ENCODE measurements at regions not wholly inside any gene's neighbourhood (a gene's known extent, or its start where the extent isn't known, plus 50 kb on each side); places are given as distances from the start of the nearest gene placed in this dataset.
"Not testable (repeated sequence)": the region's sequence is repeated elsewhere in the genome, so short reads cannot be mapped to it uniquely, and the experiment has no call there.

DNA sequence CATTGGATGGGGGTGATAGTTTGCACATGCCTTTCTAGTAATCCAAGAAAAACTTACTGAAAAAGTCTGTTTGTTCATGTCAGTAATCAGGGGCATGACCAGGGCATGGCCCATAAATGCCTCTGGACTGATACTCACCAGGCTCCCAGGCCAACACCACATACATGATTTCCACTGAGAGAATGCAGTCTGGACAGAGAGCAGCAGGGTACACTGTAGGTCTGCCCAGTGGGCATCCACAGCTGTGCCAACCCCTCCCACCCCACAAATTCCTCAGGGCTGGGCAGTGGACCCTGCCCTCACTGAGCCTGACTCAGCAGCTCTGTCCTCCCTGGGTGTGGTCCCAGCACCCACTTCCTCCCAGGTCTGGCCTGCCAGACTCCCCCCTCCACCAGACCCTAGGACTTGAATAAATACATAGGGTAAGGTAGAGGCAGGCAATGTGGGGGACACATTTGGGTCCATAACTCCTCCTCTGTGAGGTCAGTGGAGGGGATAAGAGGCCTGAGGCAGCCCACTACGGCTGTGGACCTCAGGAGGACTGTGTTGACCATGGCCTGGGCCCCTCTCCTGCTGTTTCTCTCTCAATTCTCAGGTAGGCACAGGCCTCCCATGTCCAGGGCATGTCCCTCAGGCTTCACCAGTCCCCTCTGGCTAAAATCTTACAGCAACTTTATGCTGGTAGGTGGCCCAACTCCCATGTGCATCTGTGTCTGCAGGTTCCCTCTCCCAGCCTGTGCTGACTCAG is 92.2 kb upstream of the TOP3B start:
- no peak for DNase-seq

GRCh38 chr22:22073769-22074561 is 91.4 kb upstream of the TOP3B start:
- no peak for DNase-seq

- DNase-seq: no peak
Observed at GRCh38 chr22:22072169-22072836, 89.7 kb upstream of the TOP3B start.

GRCh38 chr22:22071455-22071854 is 88.9 kb upstream of the TOP3B start:
- no peak for DNase-seq

- no peak for DNase-seq
Observed at GRCh38 chr22:22070371-22070824, 87.8 kb upstream of the TOP3B start.

DNA sequence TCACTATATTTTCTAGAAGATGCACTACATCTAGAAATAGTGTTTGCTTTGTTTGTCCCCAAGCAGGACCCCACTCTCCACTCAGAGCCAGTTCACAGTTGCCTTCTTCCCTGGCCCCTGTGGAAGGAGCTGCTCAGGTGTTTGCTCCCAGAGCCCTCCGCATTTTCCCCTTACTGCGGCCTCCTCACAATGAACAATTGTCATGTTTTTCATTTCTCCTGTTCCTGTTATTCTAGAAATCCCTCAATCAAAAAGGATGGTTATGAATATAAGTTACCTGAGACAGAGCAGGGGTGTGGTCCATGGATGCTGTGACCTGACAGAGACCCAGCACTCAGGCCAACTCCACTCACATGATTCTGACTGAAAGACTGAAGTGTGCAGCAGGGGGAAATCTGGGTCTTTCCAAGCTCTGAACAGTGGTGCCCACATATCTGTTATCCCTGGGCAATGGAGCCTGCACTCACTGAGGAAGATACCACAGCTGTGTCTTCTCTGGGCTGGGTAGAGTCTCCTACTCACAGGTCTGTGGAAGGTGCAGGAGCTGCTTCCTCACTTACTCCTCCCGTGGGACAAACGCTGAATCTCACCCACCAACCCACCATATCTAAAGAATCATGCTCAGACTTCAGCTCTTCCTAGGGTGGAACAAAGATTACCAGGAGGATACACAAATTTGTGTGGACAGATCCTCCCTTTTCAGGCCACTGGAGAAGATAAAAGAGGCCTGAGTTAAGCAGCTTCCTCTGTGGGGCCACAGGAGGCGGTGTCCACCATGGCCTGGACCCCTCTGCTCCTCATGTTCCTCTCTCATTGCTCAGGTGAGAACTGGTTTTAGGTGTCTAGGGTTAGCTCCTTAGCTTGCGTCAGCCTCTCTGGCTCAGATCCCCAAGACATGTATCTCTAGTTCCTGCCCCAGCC is 87.1 kb upstream of the TOP3B start:
- no peak for DNase-seq

GRCh38 chr22:22068657-22069056 is 86.1 kb upstream of the TOP3B start:
- DNase-seq: no peak

- DNase-seq: no peak
Observed at GRCh38 chr22:22068025-22068424, 85.4 kb upstream of the TOP3B start.

DNA sequence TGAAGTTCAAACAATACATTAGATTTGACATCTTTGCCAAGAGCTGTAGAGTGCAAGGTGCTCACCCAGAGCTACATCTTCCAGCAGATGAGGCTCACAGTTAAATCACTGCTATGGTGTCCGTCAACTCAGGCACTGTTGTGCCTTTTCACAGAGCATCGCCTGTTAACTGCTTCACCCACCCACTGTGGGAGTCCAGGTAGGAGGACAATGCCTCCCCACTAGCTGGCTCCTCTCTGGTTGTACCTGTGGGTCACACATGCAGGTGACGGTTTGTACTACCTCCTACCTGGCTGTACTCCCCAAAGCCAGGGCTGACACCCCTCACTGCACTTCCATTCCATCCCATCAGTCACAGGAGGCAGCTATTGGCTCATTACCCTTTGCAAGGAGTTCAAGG is 84.6 kb upstream of the TOP3B start:
- no peak for DNase-seq

DNA sequence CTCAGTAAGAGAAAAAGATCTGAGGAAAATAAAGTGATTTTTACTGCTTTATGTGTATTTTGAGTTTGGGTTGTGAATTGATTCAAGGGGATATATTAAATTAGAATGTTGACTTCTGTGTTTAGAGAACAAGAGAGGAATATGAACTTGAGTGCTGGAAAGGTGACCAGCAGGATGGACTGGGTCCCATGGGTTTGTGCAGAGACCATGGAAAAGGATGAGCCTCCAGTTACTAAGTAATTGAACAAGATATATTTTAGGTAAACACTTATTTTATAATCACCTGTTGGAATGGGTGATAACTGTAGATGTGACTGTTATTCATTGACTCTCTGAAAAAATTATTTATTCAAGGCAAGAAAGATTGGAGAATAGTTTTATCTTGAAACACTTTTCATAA is 82.0 kb upstream of the TOP3B start:
- DNase-seq: no peak

DNA sequence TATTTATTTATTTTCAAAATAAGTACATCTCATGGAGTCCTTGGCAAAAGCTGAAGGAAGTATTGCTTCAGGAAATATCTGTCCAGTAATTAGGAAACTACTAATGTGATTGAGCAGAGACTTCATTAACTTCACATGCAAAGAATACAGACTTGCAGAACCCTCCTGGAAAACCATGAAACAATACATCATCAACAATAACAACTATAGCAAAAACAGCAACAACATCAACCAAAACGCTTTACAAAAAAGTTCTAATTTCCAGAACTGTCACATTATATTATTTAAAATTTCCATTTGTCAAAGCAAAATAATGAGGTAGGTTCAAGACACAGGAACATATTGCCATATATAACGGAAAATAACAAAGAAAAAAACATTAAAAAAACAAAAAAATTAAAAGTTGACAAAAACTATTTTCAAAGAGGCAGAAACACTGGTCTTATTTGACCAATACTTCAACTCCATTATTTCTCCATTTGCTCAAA is 79.8 kb upstream of the TOP3B start:
- DNase-seq: no peak

DNA sequence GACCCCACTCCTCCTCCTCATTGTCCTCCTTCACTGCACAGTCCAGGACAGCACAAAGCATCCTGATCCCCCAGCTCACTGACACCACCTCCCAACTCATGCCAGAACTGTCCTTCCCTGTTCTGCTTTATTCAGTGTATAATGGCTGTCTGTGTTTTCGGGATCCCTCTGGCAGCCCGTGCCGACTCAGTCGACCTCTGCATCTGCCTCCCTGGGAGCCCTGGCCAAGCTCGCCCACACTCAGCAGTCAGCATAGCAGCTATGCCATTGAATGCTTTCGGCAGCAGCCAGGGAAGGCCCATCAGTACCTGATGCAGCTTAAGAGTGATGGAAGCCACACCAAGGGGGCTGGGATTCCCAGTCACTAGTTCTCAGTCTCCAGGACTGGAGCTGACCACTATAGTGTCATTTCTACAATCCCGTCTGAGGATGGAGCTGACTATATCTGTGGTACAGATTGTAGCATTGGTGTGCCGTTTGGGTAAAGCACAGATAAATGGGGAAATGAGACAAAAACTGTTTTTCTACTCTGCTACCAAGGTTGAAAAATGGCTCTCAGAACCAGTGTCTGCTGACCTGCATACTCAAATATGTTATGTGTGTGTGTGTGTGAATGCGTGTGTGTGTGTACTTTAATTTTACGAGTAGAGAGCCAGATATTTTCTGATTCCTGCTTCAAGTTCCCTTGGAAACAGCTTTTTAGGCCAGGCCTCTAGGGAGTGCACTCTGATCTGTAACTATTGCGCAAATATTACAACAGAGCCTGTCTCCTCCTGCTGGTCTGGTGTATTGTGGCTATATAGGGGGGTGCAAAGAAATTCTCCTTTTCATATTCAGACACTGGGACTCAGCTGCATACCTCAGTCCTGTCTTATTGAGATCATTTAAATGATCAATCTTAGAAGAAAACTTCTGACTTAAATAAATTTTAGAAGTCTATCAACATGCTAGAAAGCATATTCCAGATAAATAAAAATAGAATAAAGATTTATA is 78.8 kb upstream of the TOP3B start:
- no peak for DNase-seq

DNA sequence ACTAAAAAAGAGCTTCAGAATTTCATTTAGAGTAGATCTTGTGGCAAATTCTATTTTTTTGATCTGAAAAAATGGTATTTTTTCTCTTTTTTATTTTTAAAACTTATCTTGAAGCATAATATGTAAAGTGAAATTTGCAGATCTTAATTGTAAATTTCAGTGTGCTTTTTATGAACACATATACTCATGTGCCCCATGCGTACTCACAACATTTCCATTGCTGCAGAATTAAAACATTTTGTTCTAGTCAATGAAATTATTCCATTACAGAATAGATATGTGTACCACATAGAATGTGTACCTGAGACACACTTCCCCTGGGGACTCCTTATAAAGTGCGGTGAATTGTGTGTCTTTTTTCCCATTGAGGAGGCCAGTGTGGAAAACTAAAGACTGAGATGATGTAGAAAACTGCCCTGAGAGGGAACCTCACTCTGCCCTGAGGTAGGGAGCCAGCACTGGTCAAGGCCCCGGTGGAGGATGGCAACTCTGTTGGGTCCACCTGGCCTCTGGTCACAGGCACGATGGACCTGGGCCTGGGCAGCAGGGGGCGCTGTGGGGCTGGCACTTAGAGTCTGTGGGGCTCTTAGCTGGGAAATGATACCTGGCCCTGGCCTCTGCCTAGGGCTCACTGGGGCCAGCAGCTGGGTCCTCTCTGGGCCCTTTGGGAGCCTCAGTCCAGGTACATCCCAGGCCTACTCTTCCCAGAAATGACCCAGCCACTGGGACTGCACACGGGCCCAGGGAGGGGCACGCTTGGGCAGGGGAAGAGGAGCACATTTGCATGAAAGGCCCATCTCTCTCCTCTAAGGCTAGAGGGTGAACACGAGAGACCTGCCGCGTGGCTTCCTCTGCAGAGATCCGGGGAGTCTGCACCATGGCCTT is 77.9 kb upstream of the TOP3B start:
- DNase-seq: peak; percentile 80

DNA sequence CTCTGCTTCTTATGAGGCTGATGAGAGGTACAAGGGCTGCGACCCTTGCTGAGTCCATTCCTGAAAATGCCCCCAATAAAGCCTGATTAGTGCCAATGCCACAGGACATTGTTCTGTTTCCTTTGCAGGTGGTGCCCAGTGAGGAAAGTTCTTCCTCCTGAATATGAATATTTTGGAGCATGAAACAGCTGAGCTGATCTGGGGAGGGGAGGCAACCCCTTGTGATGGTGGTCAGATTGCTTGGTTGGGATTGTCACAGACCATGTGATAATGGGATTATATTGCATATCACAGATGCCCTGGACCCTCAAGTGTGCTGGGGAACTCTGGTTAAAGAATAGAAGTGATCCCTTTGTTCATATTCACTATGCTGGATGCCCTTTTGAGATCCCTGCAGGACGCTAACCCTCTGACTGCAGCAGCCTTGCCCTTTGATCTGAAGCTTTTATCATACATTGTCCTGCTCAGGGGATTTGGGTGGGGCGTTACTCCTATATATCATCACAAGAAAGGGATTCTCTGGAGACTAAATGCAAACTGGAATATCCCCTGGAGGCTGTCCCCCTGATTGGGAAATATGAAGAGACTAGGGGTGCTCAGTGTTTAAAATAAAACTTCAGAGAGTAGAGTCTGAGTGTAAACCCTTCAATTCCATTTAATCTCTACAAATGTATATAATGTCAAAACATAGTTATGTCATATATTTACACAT is 76.9 kb upstream of the TOP3B start:
- no peak for DNase-seq

GRCh38 chr22:22058633-22059290 is 76.2 kb upstream of the TOP3B start:
- no peak for DNase-seq

GRCh38 chr22:22057617-22058378 is 75.2 kb upstream of the TOP3B start:
- no peak for DNase-seq

DNA sequence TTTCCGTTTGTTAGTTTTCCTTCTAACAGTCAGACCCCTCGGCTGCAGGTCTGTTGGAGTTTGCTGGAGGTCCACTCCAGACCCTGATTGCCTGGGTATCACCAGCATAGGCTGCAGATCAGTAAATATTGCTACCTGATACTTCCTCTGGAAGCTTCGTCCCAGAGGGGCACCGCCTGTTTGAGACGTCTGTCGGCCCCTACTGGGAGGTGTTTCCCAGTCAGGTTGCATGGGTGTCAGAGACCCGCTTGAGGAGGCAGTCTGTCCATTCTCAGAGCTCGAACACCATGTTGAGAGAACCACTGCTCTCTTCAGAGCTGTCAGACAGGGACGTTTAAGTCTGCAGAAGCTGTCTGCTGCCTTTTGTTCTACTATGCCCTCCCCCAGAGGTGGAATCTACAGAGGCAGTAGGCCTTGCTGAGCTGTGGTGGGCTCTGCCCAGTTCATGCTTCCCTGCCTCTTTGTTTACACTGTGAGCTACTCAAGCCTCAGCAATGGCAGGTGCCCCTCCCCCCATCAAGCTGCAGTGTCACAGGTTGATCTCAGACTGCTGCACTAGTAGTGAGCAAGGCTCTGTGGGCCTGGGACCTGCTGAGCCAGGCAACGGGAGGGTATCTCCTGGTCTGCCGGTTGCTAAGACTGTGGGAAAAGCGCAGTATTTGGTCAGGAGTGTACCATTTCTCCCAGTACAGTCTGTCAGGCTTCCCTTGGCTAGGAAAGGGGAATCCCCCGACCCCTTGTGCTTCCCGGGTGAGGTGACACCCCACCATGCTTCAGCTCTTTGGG is 74.4 kb upstream of the TOP3B start:
- not testable (repeated sequence) for DNase-seq
